ENCODE measurements at regions not wholly inside any gene's neighbourhood (a gene's known extent, or its start where the extent isn't known, plus 50 kb on each side); places are given as distances from the start of the nearest gene placed in this dataset.

GRCh38 chr4:8705161-8706145, 112.9 kb downstream of the CPZ start:
- ATAC-seq (no peak), DNase-seq (no peak)

GRCh38 chr4:8704632-8705031, 112.1 kb downstream of the CPZ start:
- no peak for DNase-seq
- intact Hi-C loops (cut with DNase I, micrococcal nuclease) = no loop called here
- no peak for ATAC-seq

More at GRCh38 chr4:8705161-8706145, 112.9 kb downstream of the CPZ start:
- intact Hi-C loops (cut with DNase I, micrococcal nuclease) = no loop called here

GRCh38 chr4:8703857-8704495, 111.4 kb downstream of the CPZ start:
- ATAC-seq (no peak), DNase-seq (no peak)
- intact Hi-C loops (cut with DNase I, micrococcal nuclease) = no loop called here

GRCh38 chr4:8703401-8703696, 110.8 kb downstream of the CPZ start:
- no peak for DNase-seq
- intact Hi-C loops (cut with DNase I, micrococcal nuclease) = no loop called here
- ATAC-seq = no peak

- ATAC-seq = no peak
- intact Hi-C loops (cut with DNase I, micrococcal nuclease) = no loop called here
- no peak for DNase-seq
These were observed 110.2 kb downstream of the CPZ start for GRCh38 chr4:8702516-8703400.

- DNase-seq = no peak
- ATAC-seq = no peak
- intact Hi-C loops (cut with DNase I, micrococcal nuclease) = no loop called here
These were observed 109.5 kb downstream of the CPZ start for GRCh38 chr4:8702020-8702495.

GRCh38 chr4:8701126-8702019, 108.8 kb downstream of the CPZ start:
- DNase-seq (no peak), ATAC-seq (no peak)
- intact Hi-C loops (cut with DNase I, micrococcal nuclease) = no loop called here

- no peak for ATAC-seq
- intact Hi-C loops (cut with DNase I, micrococcal nuclease) = no loop called here
- no peak for DNase-seq
These were observed 108.0 kb downstream of the CPZ start for GRCh38 chr4:8700531-8700930.

- DNase-seq = no peak
- intact Hi-C loops (cut with DNase I, micrococcal nuclease) = no loop called here
- ATAC-seq = no peak
These were observed 107.0 kb downstream of the CPZ start for GRCh38 chr4:8699479-8700145.

GRCh38 chr4:8699063-8699385, 106.5 kb downstream of the CPZ start:
- DNase-seq (no peak), ATAC-seq (no peak)
- intact Hi-C loops (cut with DNase I, micrococcal nuclease) = no loop called here

GRCh38 chr4:8698341-8699062, 105.9 kb downstream of the CPZ start:
- no peak for DNase-seq
- intact Hi-C loops (cut with DNase I, micrococcal nuclease) = no loop called here

GRCh38 chr4:8697826-8698225, 105.3 kb downstream of the CPZ start:
- intact Hi-C loops (cut with DNase I, micrococcal nuclease) = no loop called here
- DNase-seq (no peak), ATAC-seq (no peak)

More at GRCh38 chr4:8698341-8699062, 105.9 kb downstream of the CPZ start:
- ATAC-seq = no peak

GRCh38 chr4:8696369-8697127, 104.0 kb downstream of the CPZ start:
- no peak for ATAC-seq
- intact Hi-C loops (cut with DNase I, micrococcal nuclease) = no loop called here
- no peak for DNase-seq

GRCh38 chr4:8695237-8696219, 103.0 kb downstream of the CPZ start:
- ATAC-seq = no peak
- intact Hi-C loops (cut with DNase I, micrococcal nuclease) = no loop called here
- no peak for DNase-seq

- intact Hi-C loops (cut with DNase I, micrococcal nuclease) = no loop called here
- ATAC-seq = no peak
- no peak for DNase-seq
These were observed 102.1 kb downstream of the CPZ start for GRCh38 chr4:8694651-8695151.

All from left colon (tissue), 2 donors.